DMS53 (cell line): ENCODE measurements at regions not wholly inside any gene's neighbourhood (a gene's known extent, or its start where the extent isn't known, plus 50 kb on each side); places are given as distances from the start of the nearest gene placed in this dataset.
"Not testable (repeated sequence)": the region's sequence is repeated elsewhere in the genome, so short reads cannot be mapped to it uniquely, and the experiment has no call there.

ENCODE experiments used
- DNase-seq: peaks from one replicate; lab custom pipeline; 2025; lab: John Stamatoyannopoulos, UW

DNA sequence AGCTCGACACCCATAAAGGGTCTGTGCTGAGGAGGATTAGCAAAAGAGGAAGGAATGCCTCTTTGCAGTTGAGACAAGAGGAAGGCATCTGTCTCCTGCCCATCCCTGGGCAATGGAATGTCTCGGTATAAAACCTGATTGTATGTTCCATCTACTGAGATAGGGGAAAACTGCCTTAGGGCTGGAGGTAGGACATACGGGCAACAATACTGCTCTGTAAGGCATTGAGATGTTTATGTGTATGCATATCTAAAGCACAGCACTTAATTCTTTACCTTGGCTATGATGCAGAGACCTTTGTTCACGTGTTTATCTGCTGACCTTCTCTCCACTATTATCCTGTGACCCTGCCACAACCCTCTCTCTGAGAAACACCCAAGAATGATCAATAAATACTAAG is 210.7 kb downstream of the POTED start:
- not testable (repeated sequence) for DNase-seq

DNA sequence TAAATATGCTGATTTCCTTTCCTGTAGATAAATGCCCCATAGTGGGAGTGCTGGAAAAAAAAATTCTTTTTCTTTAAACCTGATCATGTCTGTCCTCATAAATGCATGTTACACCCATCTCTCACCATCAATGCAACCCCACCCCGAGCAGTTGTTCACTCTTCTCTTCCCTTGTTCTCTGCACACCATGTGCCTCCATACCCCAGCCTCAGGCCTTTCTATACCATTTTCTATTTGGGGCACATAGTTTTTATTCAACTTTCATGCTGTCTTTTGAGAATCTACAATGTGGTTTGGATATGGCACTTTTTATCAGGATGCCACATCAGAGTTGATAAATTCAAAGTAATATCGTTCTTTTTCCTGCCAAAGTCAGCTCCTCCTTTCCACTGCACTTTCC is 202.6 kb downstream of the POTED start:
- DNase-seq, result not testable (repeated sequence)

DNA sequence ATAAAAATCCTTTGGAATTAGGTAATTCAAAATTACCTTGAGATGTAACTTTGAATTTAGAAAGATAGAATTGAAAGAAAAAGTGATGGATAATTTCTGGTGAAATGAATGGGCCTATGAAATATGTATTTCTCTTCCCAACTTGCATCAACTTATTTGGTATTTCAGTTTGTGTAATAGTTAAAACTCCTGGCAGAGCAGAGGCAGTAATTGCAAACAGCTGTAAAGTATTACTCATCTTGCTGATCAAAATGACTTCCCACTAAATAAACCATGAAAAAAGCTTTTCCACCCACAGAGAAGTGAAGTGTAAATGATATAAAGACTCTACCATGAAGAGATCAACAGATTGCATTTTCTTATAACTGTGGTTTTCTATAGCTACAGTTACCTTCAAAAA is 201.0 kb downstream of the POTED start:
- DNase-seq, result not testable (repeated sequence)

DNA sequence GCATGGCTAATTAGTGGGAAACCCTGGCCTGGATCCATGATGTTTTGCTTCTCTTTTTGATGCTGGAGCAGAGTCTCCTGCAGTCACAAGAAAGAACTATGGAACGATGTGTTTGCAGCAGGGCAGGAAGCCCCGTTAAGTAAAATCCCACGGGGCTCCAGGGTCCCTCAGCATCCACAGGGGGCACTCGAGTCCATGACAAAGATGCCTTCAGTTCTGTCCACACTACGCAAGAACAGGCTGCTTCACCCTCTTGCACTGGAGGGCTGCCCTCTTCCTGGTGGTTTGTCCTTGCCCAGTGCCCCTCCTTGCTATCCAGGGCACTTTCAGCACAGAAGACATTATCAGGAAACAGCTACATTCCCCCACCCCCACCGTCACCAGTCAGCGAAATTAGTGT is 196.9 kb downstream of the POTED start:
- DNase-seq, result not testable (repeated sequence)

DNA sequence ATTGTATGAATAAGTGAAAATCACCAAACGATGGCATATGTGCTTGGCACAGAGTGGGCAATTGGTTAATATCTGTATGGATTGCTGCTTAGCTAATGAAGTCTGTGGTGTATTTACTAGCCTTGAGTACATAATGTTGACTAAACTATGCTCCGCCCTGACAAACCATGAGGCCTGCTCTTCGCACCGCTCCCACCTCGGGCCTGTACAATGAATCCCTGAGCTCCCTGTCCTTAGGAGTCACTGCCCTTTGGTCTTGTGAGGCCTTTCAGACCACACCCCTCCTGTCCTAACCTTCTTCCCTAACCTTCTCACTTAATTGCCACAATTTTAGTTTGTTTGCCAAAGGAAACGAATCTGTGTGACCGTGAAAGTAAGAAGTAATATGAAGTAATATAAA is 193.2 kb downstream of the POTED start:
- DNase-seq, result not testable (repeated sequence)
